GM21723 (cell line): ENCODE measurements at regions not wholly inside any gene's neighbourhood (a gene's known extent, or its start where the extent isn't known, plus 50 kb on each side); places are given as distances from the start of the nearest gene placed in this dataset.
"Not testable (repeated sequence)": the region's sequence is repeated elsewhere in the genome, so short reads cannot be mapped to it uniquely, and the experiment has no call there.

Experiments
- ATAC-seq: cut with Tn5 transposase; IDR thresholded peaks from one replicate; pipeline ENCODE4 v1.9.1; 2021; ENCODE audit warnings: mild to moderate bottlenecking, moderate library complexity; ENCODE audit not compliant: unreplicated experiment

DNA sequence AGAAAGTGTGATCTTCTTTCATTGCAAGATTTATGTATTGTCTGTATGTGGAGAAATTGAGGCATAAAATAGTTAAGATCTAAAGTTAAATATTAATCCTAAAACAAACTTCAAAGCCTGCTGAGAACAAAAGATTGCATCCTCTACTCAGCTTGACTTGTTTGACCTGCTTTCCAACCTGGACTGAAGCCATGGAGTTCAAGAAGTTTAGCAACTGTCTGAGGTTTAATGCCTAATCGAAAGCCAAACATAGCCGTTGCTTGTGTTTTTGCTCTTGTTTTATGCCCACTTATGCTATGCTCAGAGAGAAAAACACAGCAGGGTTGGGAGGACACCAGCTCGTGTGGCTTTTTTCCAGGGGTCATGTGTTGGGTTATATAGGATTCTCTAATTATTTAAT lies 135.6 kb downstream of the NUFIP1 start:
- ATAC-seq = no peak

- no peak for ATAC-seq
Observed at GRCh38 chr13:44848920-44849676, 140.2 kb downstream of the NUFIP1 start.

- ATAC-seq = not testable (repeated sequence)
Observed at GRCh38 chr13:44845281-44846058, 143.8 kb downstream of the NUFIP1 start.

DNA sequence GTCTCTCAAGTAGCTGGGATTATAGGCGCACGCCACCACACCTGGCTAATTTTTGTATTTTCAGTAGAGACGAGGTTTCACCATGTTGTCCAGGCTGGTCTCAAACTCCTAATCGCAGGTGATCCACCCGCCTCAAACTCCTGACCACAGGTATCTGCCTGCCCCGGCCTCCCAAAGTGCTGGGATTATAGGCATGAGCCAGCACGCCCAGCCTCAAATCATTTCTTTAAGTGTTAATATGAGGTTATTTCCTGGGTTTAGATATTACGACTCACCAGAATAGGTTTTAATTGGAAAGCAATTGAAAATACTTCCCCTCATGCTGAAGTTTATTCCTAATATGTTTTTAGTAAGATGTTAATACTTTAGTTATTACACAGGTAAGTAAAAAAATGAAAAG lies 144.5 kb downstream of the NUFIP1 start:
- no peak for ATAC-seq

- ATAC-seq = no peak
Observed at GRCh38 chr13:44843403-44843802, 145.9 kb downstream of the NUFIP1 start.

DNA sequence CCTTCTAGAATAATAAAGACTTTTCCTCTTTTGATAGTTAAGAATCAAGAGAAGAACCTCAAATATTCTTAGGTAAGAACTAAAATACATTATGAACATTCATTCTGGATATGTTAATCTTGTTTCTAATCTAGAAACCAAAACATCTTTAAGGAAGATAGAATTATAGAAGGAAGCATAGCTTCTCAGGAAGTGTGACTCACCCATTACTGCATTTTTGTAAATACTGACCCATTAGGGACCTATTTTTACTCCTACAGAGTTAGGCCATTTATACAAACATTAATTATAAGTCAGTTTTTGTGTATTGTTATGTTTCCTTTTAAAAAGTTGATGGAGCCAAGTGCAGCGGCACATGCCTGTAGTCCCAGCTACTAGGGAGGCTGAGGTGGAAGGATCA lies 147.1 kb downstream of the NUFIP1 start:
- no peak for ATAC-seq

DNA sequence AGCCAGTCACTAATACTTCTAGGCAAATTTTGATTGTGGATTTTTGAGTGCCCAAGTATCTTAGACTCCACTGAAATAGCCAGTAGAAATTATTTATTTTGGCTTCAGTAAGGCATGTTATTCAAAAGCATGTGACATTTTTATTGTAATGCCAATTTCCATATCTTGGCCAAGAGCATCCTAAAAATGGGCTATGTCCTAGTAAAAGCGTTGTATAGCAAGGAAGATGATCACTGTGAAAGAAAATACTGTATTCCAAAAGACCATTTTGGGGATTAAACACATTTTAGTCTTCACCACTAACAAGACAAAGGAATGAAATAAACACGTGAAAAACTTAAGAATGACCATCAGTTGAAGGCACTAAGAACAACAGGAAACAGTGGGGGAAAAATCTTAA lies 149.1 kb downstream of the NUFIP1 start:
- no peak for ATAC-seq

- ATAC-seq = no peak
Observed at GRCh38 chr13:44837250-44837649, 152.0 kb downstream of the NUFIP1 start.

DNA sequence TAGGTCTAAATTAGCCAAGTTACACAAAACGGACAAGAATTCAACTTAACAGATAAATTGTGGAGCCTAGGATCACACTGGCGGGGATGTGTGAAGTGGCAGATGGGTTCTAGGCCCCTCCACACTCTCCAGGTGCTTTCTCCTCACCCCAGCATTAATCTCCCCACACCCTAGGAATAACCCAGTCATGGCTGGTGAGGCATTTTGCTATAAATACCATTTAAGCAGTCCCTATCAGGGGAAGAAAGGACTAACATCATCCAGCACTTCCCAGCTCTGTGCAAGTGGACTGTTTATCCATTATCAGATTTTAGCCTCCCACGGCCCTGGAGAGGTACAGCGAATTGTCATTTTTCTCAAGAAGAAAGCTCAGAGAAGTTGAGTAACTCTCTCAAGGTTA lies 154.9 kb downstream of the NUFIP1 start:
- no peak for ATAC-seq

GRCh38 chr13:44833626-44834025 lies 155.6 kb downstream of the NUFIP1 start:
- ATAC-seq = no peak

DNA sequence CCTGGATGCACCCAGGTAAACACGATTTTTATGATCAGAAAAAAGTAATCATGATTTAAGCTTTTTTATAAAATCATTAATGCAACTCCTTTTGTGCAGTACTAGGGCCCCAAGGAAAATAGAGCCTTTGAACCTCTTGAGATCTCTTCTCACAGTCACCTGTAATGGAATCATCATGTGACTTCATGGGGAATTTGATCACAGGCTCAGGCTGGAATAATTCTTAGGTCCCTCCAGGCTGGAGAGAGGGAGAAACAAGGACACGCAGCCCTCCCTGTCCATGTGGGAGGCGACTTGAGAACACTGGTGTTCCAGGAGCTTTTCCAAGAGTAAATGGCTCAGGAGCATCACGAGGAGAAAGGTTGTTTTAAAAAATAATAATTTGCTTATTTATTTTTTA lies 156.1 kb downstream of the NUFIP1 start:
- ATAC-seq = no peak

DNA sequence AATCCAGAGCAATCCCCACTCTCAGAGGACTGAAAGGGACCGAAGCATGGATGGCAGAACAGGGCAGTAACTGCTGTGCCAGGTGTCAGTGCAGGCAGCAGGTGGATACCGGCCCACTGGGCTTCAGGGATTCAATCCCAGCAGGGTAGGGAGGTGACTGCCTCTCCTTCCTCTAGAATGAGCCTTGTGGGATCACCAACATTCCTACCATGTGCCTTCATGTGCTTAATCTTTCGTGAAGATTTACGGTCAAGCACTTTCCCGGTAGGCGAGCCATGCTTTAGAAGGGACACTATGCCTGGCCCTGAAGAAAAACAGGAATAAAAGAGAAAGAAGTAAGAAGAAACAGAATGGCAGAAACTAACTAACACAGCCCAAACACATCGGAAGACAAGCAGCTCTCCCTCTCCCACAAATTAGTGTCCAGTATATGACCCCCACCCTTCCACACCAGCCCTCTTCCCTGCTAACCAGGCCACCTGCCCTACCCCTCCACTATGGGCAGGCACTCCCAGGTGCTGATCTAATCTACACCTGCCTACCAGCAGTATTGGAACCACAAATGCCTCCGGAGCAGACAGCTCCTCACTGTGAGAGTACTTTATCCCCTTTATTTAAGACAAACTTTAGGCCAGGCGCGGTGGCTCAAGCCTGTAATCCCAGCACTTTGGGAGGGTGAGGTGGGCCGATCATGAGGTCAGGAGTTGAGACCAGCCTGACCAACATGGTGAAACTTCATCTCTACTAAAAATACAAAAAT lies 162.5 kb downstream of the NUFIP1 start:
- no peak for ATAC-seq

DNA sequence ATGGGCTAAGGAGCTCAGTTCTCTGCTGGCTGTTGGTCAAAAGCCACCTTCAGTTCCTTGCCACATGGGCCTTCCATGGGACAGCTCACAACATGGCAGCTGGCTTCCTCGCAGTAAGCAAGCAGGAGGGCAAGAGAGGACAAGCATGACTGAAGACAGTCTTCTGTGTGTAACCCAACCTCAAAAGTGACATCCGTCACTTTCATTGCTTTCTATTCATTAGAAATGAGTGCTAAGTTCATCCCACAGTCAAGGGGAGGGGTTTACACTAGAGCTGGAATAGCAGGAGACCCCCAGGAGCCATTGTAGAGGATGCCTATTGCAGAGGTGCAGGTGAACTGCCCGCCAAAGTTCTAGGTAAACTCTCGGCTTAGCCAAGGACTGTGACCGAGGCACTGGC lies 163.3 kb downstream of the NUFIP1 start:
- no peak for ATAC-seq

DNA sequence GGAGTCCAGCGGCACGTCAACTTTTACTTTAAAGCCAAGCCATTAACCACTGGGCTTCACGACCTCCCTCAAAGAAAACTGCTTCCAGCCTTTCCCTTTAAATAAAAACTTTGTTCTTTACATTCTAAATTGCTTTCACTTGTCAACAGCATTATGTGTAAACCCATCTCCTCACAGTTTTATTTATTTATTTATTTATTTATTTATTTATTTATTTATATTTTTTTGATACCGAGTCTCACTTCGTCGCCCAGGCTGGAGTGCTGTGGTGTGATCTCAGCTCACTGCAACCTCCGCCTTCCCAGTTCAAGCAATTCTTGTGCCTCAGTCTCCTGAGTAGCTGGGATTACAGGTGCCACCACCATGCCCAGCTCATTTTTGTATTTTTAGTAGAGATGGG lies 165.7 kb downstream of the NUFIP1 start:
- ATAC-seq = not testable (repeated sequence)

GRCh38 chr13:44822291-44822690 lies 167.0 kb downstream of the NUFIP1 start:
- ATAC-seq = no peak

DNA sequence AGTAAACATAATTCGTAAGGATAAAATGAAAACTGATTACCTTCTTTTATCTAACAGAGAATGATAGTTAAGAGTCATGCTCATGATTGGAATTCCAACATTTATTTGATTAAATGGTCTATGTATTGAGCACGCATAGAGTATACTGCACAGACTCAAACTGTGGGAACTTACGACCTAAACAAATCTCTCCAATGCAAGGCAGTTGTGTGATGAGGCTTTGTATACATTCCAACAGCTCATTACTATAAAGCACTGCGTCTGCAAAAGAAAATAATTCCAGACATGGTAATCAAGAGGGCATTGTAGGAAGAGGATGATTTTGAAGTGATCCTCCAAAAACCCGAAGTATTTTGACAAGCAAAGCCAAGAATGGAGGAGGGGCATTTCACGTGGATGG lies 169.5 kb downstream of the NUFIP1 start:
- ATAC-seq = no peak

DNA sequence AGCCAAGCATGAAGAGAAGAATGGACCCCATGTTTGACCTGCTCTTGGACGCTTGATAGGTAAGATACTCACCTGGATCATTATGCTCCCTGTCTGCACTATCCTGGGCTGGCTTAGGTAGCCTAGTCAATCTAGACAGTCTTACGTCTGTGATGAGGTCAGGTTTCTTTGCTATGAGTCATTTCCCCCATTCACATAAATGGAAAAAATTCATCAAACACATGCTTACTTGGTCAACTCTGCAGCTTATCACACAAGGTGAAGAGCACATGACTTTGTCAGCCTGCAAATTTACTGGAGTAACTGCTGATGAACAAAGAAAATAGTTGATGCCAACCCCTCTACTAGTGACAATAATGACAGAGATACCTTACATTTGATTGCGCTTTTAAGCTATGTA lies 170.0 kb downstream of the NUFIP1 start:
- ATAC-seq = no peak

GRCh38 chr13:44818428-44818827 lies 170.8 kb downstream of the NUFIP1 start:
- ATAC-seq = no peak

- no peak for ATAC-seq
Observed at GRCh38 chr13:44818016-44818415, 171.3 kb downstream of the NUFIP1 start.

- ATAC-seq = no peak
Observed at GRCh38 chr13:44817131-44817671, 172.1 kb downstream of the NUFIP1 start.

DNA sequence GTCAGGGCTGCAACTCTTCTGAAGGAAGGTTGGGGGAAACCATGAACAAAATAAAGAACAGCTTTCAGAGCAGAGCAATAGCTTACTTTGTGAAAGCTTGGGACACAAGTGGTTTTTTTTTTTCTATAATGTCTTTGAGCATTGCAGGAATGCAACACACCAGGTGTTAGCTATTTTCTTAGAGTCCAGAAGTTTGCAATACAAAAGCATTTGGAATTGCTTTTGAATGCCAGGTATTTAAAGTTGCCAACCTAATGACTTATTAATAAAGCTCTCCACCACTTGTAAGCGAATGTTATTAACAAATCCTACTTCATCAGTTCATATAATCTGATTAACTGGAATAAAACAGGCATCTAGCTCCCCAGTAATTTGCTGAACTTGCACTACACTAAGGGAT lies 172.6 kb downstream of the NUFIP1 start:
- no peak for ATAC-seq
